AG09319 (cell line): ENCODE measurements at regions not wholly inside any gene's neighbourhood (a gene's known extent, or its start where the extent isn't known, plus 50 kb on each side); places are given as distances from the start of the nearest gene placed in this dataset.

Experiments
- DNase-seq: peaks from one replicate; pipeline ENCODE4 v3.0.0-alpha.2; 2010; ENCODE audit warnings: low read depth; ENCODE audit errors: extremely low read depth
- TF ChIP-seq, protein P1 (sequence below): IDR thresholded peaks from 2 replicates; pipeline ENCODE4 v1.5.1; 2011; ENCODE audit warnings: low read depth, mild to moderate bottlenecking, inconsistent platforms, low read length, moderate library complexity

DNA sequence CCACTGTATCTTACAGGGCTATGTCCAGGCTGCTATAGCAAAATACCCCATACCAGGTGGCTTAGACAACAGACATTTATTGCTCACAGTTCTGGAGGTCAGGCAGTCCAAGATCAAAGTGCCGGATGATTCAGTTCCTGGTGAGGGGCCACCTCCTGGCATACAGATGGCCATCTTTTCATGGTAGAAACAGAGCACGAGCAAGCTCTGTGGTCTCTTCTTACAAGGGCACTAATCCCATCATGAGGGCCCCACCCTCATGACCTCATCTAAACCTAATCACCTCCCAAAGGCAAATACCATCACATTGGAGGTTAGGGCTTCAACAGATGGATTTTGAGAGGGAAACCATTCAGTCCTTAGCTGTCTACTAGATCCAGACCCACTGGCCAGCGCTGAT, 117.4 kb upstream of the NECTIN1 start:
- DNase-seq = no peak
- TF ChIP-seq, protein P1, sequence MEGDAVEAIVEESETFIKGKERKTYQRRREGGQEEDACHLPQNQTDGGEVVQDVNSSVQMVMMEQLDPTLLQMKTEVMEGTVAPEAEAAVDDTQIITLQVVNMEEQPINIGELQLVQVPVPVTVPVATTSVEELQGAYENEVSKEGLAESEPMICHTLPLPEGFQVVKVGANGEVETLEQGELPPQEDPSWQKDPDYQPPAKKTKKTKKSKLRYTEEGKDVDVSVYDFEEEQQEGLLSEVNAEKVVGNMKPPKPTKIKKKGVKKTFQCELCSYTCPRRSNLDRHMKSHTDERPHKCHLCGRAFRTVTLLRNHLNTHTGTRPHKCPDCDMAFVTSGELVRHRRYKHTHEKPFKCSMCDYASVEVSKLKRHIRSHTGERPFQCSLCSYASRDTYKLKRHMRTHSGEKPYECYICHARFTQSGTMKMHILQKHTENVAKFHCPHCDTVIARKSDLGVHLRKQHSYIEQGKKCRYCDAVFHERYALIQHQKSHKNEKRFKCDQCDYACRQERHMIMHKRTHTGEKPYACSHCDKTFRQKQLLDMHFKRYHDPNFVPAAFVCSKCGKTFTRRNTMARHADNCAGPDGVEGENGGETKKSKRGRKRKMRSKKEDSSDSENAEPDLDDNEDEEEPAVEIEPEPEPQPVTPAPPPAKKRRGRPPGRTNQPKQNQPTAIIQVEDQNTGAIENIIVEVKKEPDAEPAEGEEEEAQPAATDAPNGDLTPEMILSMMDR = no peak

DNA sequence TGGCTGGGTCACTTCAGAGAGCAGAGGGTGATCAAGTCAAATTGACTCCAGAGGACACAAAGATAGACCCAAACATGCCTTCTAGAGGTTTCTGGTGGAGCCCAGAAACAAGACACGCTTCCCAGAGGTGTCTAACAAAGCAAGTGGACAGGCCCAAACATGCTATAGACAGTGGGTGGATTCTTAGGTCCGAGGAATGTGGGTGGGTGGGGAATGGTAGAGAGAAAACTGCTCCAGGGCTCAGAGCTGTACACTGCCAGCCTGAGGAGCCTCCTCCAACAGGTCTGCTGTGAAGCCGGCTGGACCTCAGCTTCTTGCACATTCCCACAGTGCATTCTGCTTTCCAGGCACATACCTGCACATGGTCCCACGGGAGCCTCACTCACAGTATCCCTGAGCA, 116.8 kb upstream of the NECTIN1 start:
- TF ChIP-seq, protein P1 = no peak
- DNase-seq = no peak

DNA sequence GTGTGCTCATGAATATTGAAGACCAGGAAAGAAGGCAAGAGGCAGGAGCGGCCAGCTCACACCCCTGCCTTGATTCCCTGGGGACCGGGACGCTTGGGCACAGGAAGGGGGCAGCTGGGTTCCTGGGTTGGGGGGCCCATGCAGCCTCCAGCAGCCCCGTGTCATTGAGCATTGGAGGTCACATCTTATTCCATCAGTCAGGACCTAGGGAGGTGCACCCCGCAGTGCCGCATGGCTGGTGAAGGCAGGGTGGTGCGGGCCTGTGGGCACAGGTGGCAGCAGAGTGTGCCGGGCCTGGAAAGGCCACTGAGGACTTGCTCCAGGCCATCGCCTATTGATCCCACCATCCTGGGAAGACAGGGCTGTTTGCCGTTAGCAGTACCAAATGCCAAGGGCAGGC, 116.3 kb upstream of the NECTIN1 start:
- TF ChIP-seq, protein P1 = no peak
- no peak for DNase-seq

DNA sequence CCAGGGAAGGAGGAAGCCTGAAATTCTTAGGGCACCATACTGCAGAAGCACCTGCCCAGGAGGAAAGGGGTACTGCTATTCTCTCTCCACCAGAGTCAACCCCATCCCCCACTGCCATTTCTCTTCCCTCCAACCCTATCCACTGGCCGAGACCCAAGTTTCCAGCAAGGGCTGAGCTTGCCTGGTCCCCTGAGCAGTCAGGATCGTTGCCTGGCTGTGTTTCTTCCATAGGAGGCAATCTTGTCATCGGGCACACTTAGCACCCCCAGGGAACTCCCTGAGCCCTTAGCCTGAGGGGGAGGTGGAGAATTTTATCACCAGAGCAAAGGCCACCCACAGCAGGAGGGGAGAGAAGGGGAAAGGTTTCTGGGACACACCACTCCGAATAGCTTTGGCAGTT, 115.8 kb upstream of the NECTIN1 start:
- no peak for DNase-seq
- TF ChIP-seq, protein P1 = no peak

DNA sequence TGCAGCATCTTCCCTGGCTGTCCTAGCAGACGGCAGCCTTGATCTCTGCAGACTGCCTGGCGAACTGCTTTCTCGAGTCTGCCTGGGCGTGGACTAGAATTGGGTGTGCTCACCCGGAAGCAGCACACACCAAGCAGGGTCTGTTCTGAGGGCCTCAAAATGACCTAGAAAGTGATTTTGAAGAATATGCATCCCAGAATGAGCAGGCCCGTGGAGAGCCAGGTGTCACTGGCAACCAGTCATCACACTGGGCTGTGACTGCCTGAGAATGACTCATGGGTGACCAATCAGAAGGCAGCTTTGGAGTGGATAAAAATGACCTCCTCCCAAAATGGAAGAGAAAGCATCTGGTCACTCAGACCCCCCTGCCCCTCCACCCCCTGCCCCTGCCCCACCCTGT, 114.9 kb upstream of the NECTIN1 start:
- DNase-seq = no peak
- TF ChIP-seq, protein P1 = no peak

DNA sequence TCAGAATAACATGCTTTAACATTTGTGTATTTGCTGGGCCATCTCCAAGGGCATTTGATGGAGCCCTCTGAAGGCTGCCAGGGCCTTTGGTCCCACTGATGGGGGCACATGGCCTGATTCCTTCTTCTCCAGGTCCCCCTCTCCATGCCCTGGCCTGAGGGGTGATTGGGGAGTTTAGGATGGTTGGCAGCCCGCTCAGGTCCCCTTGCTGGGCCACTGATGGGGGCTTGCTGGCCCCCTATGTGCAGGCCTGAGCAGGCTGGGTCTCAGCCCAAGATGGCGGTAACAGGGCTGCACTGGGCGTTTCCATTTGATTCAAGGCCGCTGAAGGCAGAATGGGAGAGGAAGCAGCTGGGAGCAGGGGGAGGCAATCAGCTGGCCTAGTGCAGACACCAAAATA, 113.7 kb upstream of the NECTIN1 start:
- TF ChIP-seq, protein P1 = no peak
- DNase-seq = no peak

DNA sequence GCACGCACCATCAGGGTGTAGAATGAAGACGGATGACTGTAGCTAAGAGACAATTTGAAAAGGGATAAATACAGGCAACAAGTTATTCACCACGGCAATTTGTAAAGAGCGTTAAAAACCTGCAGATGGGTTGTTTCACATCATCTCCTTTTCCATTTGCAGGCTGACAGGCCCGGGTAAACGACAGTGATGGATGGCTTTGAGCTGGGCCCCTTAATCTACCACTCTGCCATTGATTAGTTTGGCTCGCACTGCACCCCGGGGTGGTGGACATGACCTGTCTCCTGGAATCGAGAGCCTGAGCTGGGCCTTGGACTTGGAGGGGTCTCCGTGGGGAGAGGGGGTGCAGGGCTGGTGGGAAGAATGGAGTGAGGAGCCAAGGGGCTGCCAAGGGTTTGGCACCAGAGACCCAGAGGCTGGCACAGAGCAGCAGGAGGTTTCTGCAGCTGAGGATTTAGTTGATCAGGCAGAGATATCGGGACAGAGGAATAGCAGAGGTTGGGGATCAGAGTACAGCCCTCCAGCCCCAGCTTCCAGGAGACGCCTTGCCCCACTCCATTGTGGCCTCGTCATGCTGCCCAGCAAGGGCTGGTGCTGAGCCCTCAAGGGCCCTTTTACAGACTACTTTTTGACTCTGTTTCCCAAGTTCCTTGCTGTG, 110.6 kb upstream of the NECTIN1 start:
- no peak for DNase-seq
- TF ChIP-seq, protein P1 = no peak
